HCT116 (cell line): ENCODE measurements at regions not wholly inside any gene's neighbourhood (a gene's known extent, or its start where the extent isn't known, plus 50 kb on each side); places are given as distances from the start of the nearest gene placed in this dataset.

Source experiments
- ATAC-seq: fragments of 200-7000 bp; cut with Tn5 transposase; 2 replicates; pipeline ENCODE4 v1.9.1; 2020; ENCODE audit warnings: mild to moderate bottlenecking, moderate library complexity
- BruUV-seq: library from RNA; stranded (reverse); fragments of 400-500 nt; replicated peaks from 2 replicates; lab custom pipeline; 2021; lab: Mats Ljungman, UMichigan
- CTCF ChIA-PET: fragments of 300-600 bp; sonication (Branson Sonifier 250); formaldehyde crosslinking; loops from one replicate; lab custom pipeline; 2021; ENCODE audit warnings: antibody characterized with exemption; lab: Charles Lee
- POLR2A ChIA-PET: fragments of 300-600, 350-600 bp; sonication (Branson Sonifier 250); formaldehyde crosslinking; loops from one replicate; lab custom pipeline; 2021; ENCODE audit warnings: antibody characterized with exemption; lab: Charles Lee
- RAD21 ChIA-PET, 2 experiments: fragments of 300-600 bp; sonication (Branson Sonifier 250); formaldehyde crosslinking; loops; one replicate each; lab custom pipeline; 2023; ENCODE audit warnings: low total read pairs in 2 of 2; ENCODE audit not compliant: uncharacterized antibody in 2 of 2, unreplicated experiment in 2 of 2, low non-redundant PET in 1 of 2; lab: Charles Lee
- DNase-seq: peaks from one replicate; pipeline ENCODE4 v3.0.0-alpha.2; 2010; ENCODE audit warnings: low read depth, low spot score
- H2AFZ ChIP-seq: fragments of 200-600 bp; shearing (Covaris generic), sonication (generic); 2 replicates; pipeline ENCODE4 v1.6.1; 2017; ENCODE audit warnings: low read depth, mixed run types, mixed read lengths, antibody characterized with exemption, low read length; ENCODE audit not compliant: poor library complexity, severe bottlenecking
- H3K27ac ChIP-seq: 2 replicates; pipeline ENCODE4 v1.5.1; 2012; ENCODE audit warnings: low read depth, low read length
- H3K27me3 ChIP-seq: fragments of 200-600 bp; sonication (generic); 2 replicates; pipeline ENCODE4 v1.6.1; 2016; ENCODE audit warnings: mixed run types, low read length, mixed read lengths; ENCODE audit not compliant: insufficient read depth
- H3K36me3 ChIP-seq, 2 experiments: fragments of 200-500 bp in 1 of 2; fragments of 200-600 bp in 1 of 2; sonication (Bioruptor generic) in 1 of 2; sonication (generic) in 1 of 2; 2 replicates each; pipeline versions ENCODE4 v1.5.1 to v1.6.1; 2014 to 2016; ENCODE audit warnings: low read length in 2 of 2, inconsistent platforms in 1 of 2, mixed read lengths in 1 of 2, mixed run types in 1 of 2; ENCODE audit not compliant: insufficient read depth in 2 of 2, control insufficient read depth in 1 of 2
- H3K4me1 ChIP-seq, 2 experiments: fragments of 200-600 bp in 1 of 2; sonication (generic) in 1 of 2; 2 replicates each; pipeline versions ENCODE4 v1.5.1 to v1.6.1; 2012 to 2017; ENCODE audit warnings: low read length in 2 of 2, inconsistent platforms in 1 of 2, mild to moderate bottlenecking in 1 of 2, mixed read lengths in 1 of 2, mixed run types in 1 of 2, moderate library complexity in 1 of 2; ENCODE audit not compliant: insufficient read depth in 2 of 2, control insufficient read depth in 1 of 2
- H3K4me2 ChIP-seq: fragments of 200-600 bp; sonication (generic); 2 replicates; pipeline ENCODE4 v1.6.1; 2017; ENCODE audit warnings: mixed run types, low read length, mixed read lengths
- H3K4me3 ChIP-seq, 2 experiments: fragments of 200-600 bp in 1 of 2; sonication (generic) in 1 of 2; replicated peaks in 1 of 2; 2 replicates each; pipeline ENCODE4 v1.5.1; 2011 to 2016; ENCODE audit warnings: low read length in 2 of 2, control low read depth in 1 of 2, low read depth in 1 of 2, mild to moderate bottlenecking in 1 of 2, mixed read lengths in 1 of 2, mixed run types in 1 of 2
- H3K79me2 ChIP-seq: fragments of 200-600 bp; sonication (generic); 2 replicates; pipeline ENCODE4 v1.6.1; 2017; ENCODE audit warnings: mild to moderate bottlenecking, mixed run types, low read length, moderate library complexity, mixed read lengths; ENCODE audit not compliant: insufficient read depth
- H3K9ac ChIP-seq: fragments of 200-600 bp; sonication (generic); 2 replicates; pipeline ENCODE4 v1.6.1; 2016; ENCODE audit warnings: low read length, mixed read lengths
- H3K9me2 ChIP-seq: fragments of 200-600 bp; sonication (generic), shearing (Covaris generic); 2 replicates; pipeline ENCODE4 v1.6.1; 2017; ENCODE audit warnings: mixed run types, mild to moderate bottlenecking, moderate library complexity; ENCODE audit not compliant: insufficient read depth
- H3K9me3 ChIP-seq, 2 experiments: fragments of 200-500 bp in 1 of 2; fragments of 200-600 bp in 1 of 2; sonication (Bioruptor generic) in 1 of 2; sonication (generic) in 1 of 2; 2 replicates each; pipeline ENCODE4 v1.6.1; 2014 to 2017; ENCODE audit warnings: low read length in 2 of 2, mixed read lengths in 2 of 2, inconsistent platforms in 1 of 2, low read depth in 1 of 2, mild to moderate bottlenecking in 1 of 2, mixed run types in 1 of 2, moderate library complexity in 1 of 2; ENCODE audit not compliant: control insufficient read depth in 1 of 2, insufficient read depth in 1 of 2
- H4K20me1 ChIP-seq: fragments of 200-600 bp; sonication (generic), shearing (Covaris generic); 2 replicates; pipeline ENCODE4 v1.6.1; 2017; ENCODE audit warnings: mixed run types, mild to moderate bottlenecking, moderate library complexity; ENCODE audit not compliant: insufficient read depth
- ELF1 ChIP-seq: IDR thresholded peaks from 2 replicates; pipeline ENCODE4 v1.6.1; 2012; ENCODE audit warnings: low read depth, borderline replicate concordance
- EZH2 ChIP-seq: fragments of 200-600 bp; sonication (generic); IDR thresholded peaks from 2 replicates; pipeline ENCODE4 v1.6.1; 2017; ENCODE audit warnings: antibody characterized with exemption, mixed run types
- FOSL1 ChIP-seq: IDR thresholded peaks from 2 replicates; pipeline ENCODE4 v1.6.1; 2012; ENCODE audit warnings: low read depth
- JUND ChIP-seq: IDR thresholded peaks from 2 replicates; pipeline ENCODE4 v1.6.1; 2012
- RAD21 ChIP-seq: IDR thresholded peaks from 2 replicates; pipeline ENCODE4 v1.6.1; 2012; ENCODE audit warnings: low read depth, mild to moderate bottlenecking
- SIN3A ChIP-seq: IDR thresholded peaks from 2 replicates; pipeline ENCODE4 v1.6.1; 2012; ENCODE audit warnings: low read depth
- SP1 ChIP-seq: IDR thresholded peaks from 2 replicates; pipeline ENCODE4 v1.6.1; 2012; ENCODE audit warnings: low read depth
- TCF7L2 ChIP-seq: IDR thresholded peaks from 2 replicates; pipeline ENCODE4 v1.7.0; 2011; ENCODE audit warnings: borderline replicate concordance, inconsistent platforms; ENCODE audit not compliant: insufficient read depth, insufficient read length; ENCODE audit errors: extremely low read depth
- ZFX ChIP-seq: fragments of 450-650 bp; IDR thresholded peaks from 2 replicates; pipeline ENCODE4 v1.6.1; 2017
- ZNF274 ChIP-seq: fragments of 200-500 bp; sonication (Bioruptor generic); IDR thresholded peaks from 2 replicates; pipeline ENCODE4 v1.6.1; 2014; ENCODE audit warnings: mild to moderate bottlenecking, low read depth, low read length, inconsistent platforms
- intact Hi-C: fragments of 100-400 bp; cut with micrococcal nuclease; formaldehyde crosslinking; loops from 2 replicates; pipeline ENCODE4 v1.10.0; 2022
- TF ChIP-seq, protein P1 (sequence below): IDR thresholded peaks from 2 replicates; pipeline ENCODE4 v1.6.1; 2012
- TF ChIP-seq, protein P2 (sequence below): IDR thresholded peaks from 2 replicates; pipeline ENCODE4 v1.6.1; 2011; ENCODE audit warnings: mild to moderate bottlenecking, low read length, moderate library complexity; ENCODE audit not compliant: insufficient replicate concordance; ENCODE audit errors: extremely low read depth
- TF ChIP-seq, protein P3 (sequence below): IDR thresholded peaks from 2 replicates; pipeline ENCODE4 v1.6.1; 2012; ENCODE audit warnings: low read depth

DNA sequence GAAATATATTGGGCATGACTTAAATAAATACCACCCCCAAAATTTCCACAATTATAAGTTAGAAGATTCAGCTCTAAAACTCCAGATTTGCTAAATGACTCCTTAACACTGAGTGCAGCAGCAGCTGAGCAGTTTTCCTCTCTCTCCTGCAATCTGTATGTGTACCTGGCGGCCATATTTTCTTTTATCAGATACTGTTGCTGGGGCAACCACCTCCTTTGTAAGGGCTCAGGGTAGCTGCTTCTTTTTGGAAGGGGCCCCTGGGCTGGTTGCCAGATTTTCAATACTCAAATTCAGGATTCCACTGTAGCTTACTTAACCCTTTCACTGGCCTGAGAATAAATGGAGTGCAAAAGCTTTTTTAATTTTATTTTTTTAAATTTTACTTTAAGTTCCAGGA, 197.0 kb downstream of the TAF11L14 start:
- ChIA-PET CTCF (no interaction called here), POLR2A (no interaction called here), RAD21 (no interaction called here)
- TF ChIP-seq RAD21 (no peak), SIN3A (no peak), ELF1 (no peak), ZNF274 (no peak), ZFX (no peak), FOSL1 (no peak), SP1 (no peak), EZH2 (no peak), TCF7L2 (no peak), JUND (no peak)
- TF ChIP-seq, protein P1, sequence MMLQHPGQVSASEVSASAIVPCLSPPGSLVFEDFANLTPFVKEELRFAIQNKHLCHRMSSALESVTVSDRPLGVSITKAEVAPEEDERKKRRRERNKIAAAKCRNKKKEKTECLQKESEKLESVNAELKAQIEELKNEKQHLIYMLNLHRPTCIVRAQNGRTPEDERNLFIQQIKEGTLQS = no peak
- TF ChIP-seq, protein P2, sequence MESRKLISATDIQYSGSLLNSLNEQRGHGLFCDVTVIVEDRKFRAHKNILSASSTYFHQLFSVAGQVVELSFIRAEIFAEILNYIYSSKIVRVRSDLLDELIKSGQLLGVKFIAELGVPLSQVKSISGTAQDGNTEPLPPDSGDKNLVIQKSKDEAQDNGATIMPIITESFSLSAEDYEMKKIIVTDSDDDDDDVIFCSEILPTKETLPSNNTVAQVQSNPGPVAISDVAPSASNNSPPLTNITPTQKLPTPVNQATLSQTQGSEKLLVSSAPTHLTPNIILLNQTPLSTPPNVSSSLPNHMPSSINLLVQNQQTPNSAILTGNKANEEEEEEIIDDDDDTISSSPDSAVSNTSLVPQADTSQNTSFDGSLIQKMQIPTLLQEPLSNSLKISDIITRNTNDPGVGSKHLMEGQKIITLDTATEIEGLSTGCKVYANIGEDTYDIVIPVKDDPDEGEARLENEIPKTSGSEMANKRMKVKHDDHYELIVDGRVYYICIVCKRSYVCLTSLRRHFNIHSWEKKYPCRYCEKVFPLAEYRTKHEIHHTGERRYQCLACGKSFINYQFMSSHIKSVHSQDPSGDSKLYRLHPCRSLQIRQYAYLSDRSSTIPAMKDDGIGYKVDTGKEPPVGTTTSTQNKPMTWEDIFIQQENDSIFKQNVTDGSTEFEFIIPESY = no peak
- TF ChIP-seq, protein P3, sequence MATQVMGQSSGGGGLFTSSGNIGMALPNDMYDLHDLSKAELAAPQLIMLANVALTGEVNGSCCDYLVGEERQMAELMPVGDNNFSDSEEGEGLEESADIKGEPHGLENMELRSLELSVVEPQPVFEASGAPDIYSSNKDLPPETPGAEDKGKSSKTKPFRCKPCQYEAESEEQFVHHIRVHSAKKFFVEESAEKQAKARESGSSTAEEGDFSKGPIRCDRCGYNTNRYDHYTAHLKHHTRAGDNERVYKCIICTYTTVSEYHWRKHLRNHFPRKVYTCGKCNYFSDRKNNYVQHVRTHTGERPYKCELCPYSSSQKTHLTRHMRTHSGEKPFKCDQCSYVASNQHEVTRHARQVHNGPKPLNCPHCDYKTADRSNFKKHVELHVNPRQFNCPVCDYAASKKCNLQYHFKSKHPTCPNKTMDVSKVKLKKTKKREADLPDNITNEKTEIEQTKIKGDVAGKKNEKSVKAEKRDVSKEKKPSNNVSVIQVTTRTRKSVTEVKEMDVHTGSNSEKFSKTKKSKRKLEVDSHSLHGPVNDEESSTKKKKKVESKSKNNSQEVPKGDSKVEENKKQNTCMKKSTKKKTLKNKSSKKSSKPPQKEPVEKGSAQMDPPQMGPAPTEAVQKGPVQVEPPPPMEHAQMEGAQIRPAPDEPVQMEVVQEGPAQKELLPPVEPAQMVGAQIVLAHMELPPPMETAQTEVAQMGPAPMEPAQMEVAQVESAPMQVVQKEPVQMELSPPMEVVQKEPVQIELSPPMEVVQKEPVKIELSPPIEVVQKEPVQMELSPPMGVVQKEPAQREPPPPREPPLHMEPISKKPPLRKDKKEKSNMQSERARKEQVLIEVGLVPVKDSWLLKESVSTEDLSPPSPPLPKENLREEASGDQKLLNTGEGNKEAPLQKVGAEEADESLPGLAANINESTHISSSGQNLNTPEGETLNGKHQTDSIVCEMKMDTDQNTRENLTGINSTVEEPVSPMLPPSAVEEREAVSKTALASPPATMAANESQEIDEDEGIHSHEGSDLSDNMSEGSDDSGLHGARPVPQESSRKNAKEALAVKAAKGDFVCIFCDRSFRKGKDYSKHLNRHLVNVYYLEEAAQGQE = no peak
- no peak overlapping the region for H2AFZ ChIP-seq
- no peaks in the 10 kb centered on the region for H3K79me2 ChIP-seq
- no peaks in the 10 kb centered on the region for H3K27me3 ChIP-seq
- H3K36me3 ChIP-seq = no peaks in the 10 kb centered on the region; a peak in 1 of 4 replicates
- no peak for ATAC-seq
- no peaks in the 10 kb centered on the region for H4K20me1 ChIP-seq
- peaks cover 3 to 5% of the 10 kb centered on the region in 2 experiments; a peak in 2 of 4 replicates for H3K9me3 ChIP-seq
- H3K27ac ChIP-seq = no peak overlapping the region
- intact Hi-C loops = no loop called here
- no peak overlapping the region for H3K4me2 ChIP-seq
- no TSS peak for BruUV-seq
- no peak overlapping the region for H3K4me3 ChIP-seq
- H3K4me1 ChIP-seq = no peaks in the 10 kb centered on the region
- no peak for DNase-seq
- no peaks in the 10 kb centered on the region for H3K9me2 ChIP-seq
- no peak overlapping the region for H3K9ac ChIP-seq
